ENCODE measurements at regions not wholly inside any gene's neighbourhood (a gene's known extent, or its start where the extent isn't known, plus 50 kb on each side); places are given as distances from the start of the nearest gene placed in this dataset.

GRCh38 chrY:12348181-12348580 is 352.9 kb upstream of the USP9Y start (continued):
- TF ChIP-seq E2F1 (CRISPR knock-in tag; IDR thresholded peaks at IDR 0.05): no peak
- no peak for TF ChIP-seq ESRRA (CRISPR knock-in tag; IDR thresholded peaks at IDR 0.05; ENCODE audit: borderline replicate concordance)
- no peak for TF ChIP-seq NFYB (CRISPR knock-in tag; conservative IDR thresholded peaks at IDR 0.05; ENCODE audit: low read depth)
- no peak for TF ChIP-seq MXD4 (CRISPR knock-in tag; IDR thresholded peaks at IDR 0.05; ENCODE audit: borderline replicate concordance)

- H3K4me3 Mint-ChIP-seq: no peak overlapping the region
- ATAC-seq (no peak), DNase-seq (ENCODE audit: low spot score) (no peak)
- H3K27ac Mint-ChIP-seq: no peak overlapping the region
- no peak for TF ChIP-seq ATF3 (CRISPR knock-in tag; conservative IDR thresholded peaks at IDR 0.05)
- TF ChIP-seq ZNF671 (CRISPR knock-in tag; IDR thresholded peaks at IDR 0.05): no peak
- TF ChIP-seq SMAD4 (CRISPR knock-in tag; IDR thresholded peaks at IDR 0.05): no peak
- TF ChIP-seq CTCF (IDR thresholded peaks at IDR 0.05): no peak
- TF ChIP-seq FOXK1 (CRISPR knock-in tag; IDR thresholded peaks at IDR 0.05): no peak
- TF ChIP-seq JUN (CRISPR knock-in tag; IDR thresholded peaks at IDR 0.05): no peak
- no peak for TF ChIP-seq JAZF1 (CRISPR knock-in tag; IDR thresholded peaks at IDR 0.05)
- TF ChIP-seq CBFB (CRISPR knock-in tag; IDR thresholded peaks at IDR 0.05; ENCODE audit: low read depth): no peak
- TF ChIP-seq ATF1 (CRISPR knock-in tag; IDR thresholded peaks at IDR 0.05): no peak
- no peak for TF ChIP-seq ATF6 (CRISPR knock-in tag; IDR thresholded peaks at IDR 0.05)
- TF ChIP-seq NFYB (CRISPR knock-in tag; conservative IDR thresholded peaks at IDR 0.05; ENCODE audit: low read depth): no peak
- no peak for TF ChIP-seq ZMAT4 (CRISPR knock-in tag; IDR thresholded peaks at IDR 0.05)
- TF ChIP-seq ATF2 (CRISPR knock-in tag; IDR thresholded peaks at IDR 0.05; ENCODE audit: borderline replicate concordance, low read depth): no peak
- TF ChIP-seq RELA (CRISPR knock-in tag; IDR thresholded peaks at IDR 0.05; ENCODE audit: borderline replicate concordance): no peak
- no peak for TF ChIP-seq TEAD1 (CRISPR knock-in tag; IDR thresholded peaks at IDR 0.05)
- TF ChIP-seq TP53 (CRISPR knock-in tag; IDR thresholded peaks at IDR 0.05): no peak
- no peak for TF ChIP-seq PRDM15 (CRISPR knock-in tag; IDR thresholded peaks at IDR 0.05)
- no peak for TF ChIP-seq ZNF423 (CRISPR knock-in tag; IDR thresholded peaks at IDR 0.05)
- H3K27me3 Mint-ChIP-seq (ENCODE audit: low read depth): peaks cover 71% of the 10 kb centered on the region
- no peaks in the 10 kb centered on the region for H3K4me1 Mint-ChIP-seq
- CTCF ChIA-PET: no interaction called here
- POLR2A ChIA-PET: no interaction called here
- peaks cover 20% of the 10 kb centered on the region for H3K9me3 Mint-ChIP-seq
- peaks cover 9% of the 10 kb centered on the region; the same call in 1 of the 2 replicates for H3K36me3 Mint-ChIP-seq
These were observed 343.8 kb upstream of the USP9Y start for GRCh38 chrY:12357204-12357603.
